Endothelial cell of umbilical vein (primary cell): ENCODE measurements at regions not wholly inside any gene's neighbourhood (a gene's known extent, or its start where the extent isn't known, plus 50 kb on each side); places are given as distances from the start of the nearest gene placed in this dataset.

Experiments used
- BruUV-seq: library from RNA; stranded (reverse); fragments of 400-500 nt; replicated peaks from 2 replicates; lab custom pipeline; 2021; lab: Mats Ljungman, UMichigan
- CTCF ChIA-PET: fragments of 300-600, 350-600 bp; sonication (Branson Sonifier 250); formaldehyde crosslinking; loops from one replicate; lab custom pipeline; 2021; ENCODE audit warnings: antibody characterized with exemption, inconsistent platforms; lab: Charles Lee
- POLR2A ChIA-PET: fragments of 300-600, 350-600 bp; sonication (Branson Sonifier 250); formaldehyde crosslinking; loops from one replicate; lab custom pipeline; 2021; ENCODE audit warnings: antibody characterized with exemption, inconsistent platforms; lab: Charles Lee
- DNase-seq: peaks from one replicate; pipeline ENCODE4 v3.0.0-alpha.2; 2011; ENCODE audit warnings: low read depth, low spot score
- FAIRE-seq: peaks from 2 replicates; lab custom pipeline; 2011; peaks lifted over from hg19 to GRCh38; lab: Jason Lieb, UNC
- H2AFZ ChIP-seq: 2 replicates; pipeline ENCODE4 v1.6.0; 2012; ENCODE audit warnings: low read depth, low read length, control low read depth, inconsistent platforms
- H3K27ac ChIP-seq: 2 replicates; pipeline ENCODE4 v1.5.1; 2011; ENCODE audit warnings: low read depth, mild to moderate bottlenecking, control low read depth, low read length, moderate library complexity; ENCODE audit not compliant: insufficient read depth
- H3K27me3 ChIP-seq, 2 experiments: 2 replicates each; pipeline versions ENCODE4 v1.6.0 to v1.6.1; 2011; ENCODE audit warnings: low read length in 2 of 2, mixed read lengths in 1 of 2; ENCODE audit not compliant: control insufficient read depth in 2 of 2, insufficient read depth in 2 of 2
- H3K36me3 ChIP-seq, 2 experiments: 2 replicates in 1 of 2; 3 replicates in 1 of 2; pipeline ENCODE4 v1.5.1; 2011; ENCODE audit warnings: low read length in 2 of 2, mild to moderate bottlenecking in 1 of 2, moderate library complexity in 1 of 2; ENCODE audit not compliant: control insufficient read depth in 2 of 2, insufficient read depth in 2 of 2; ENCODE audit errors: extremely low read depth in 1 of 2
- H3K4me1 ChIP-seq: 3 replicates; pipeline ENCODE4 v1.5.1; 2011; ENCODE audit warnings: mild to moderate bottlenecking, low read length; ENCODE audit not compliant: control insufficient read depth, insufficient read depth; ENCODE audit errors: extremely low read depth
- H3K4me2 ChIP-seq: 2 replicates; pipeline ENCODE4 v1.6.1; 2011; ENCODE audit warnings: low read length, control low read depth, mixed read lengths; ENCODE audit not compliant: insufficient read depth
- H3K4me3 ChIP-seq, 3 experiments: fragments of 200-600 bp in 1 of 3; sonication (generic), shearing (Covaris generic) in 1 of 3; replicated peaks in 1 of 3; 2 replicates each; pipeline ENCODE4 v1.5.1; 2011 to 2016; ENCODE audit warnings: control low read depth in 3 of 3, low read length in 3 of 3, mild to moderate bottlenecking in 2 of 3, inconsistent platforms in 1 of 3, low read depth in 1 of 3, moderate library complexity in 1 of 3; ENCODE audit not compliant: insufficient read depth in 1 of 3
- H3K79me2 ChIP-seq: 2 replicates; pipeline ENCODE4 v1.6.0; 2012; ENCODE audit warnings: low read length, inconsistent platforms; ENCODE audit not compliant: control insufficient read depth, insufficient read depth
- H3K9ac ChIP-seq: replicated peaks from 2 replicates; pipeline ENCODE3; 2011; ENCODE audit warnings: low read length, control low read depth; ENCODE audit not compliant: insufficient read depth; ENCODE audit errors: extremely low read depth
- H3K9me1 ChIP-seq: replicated peaks from 3 replicates; pipeline ENCODE4 v1.6.0; 2011; ENCODE audit warnings: mild to moderate bottlenecking, low read length; ENCODE audit not compliant: control insufficient read depth, insufficient read depth; ENCODE audit errors: extremely low read depth
- H3K9me3 ChIP-seq: replicated peaks from 2 replicates; pipeline ENCODE4 v1.5.1; 2012; ENCODE audit warnings: low read length, inconsistent platforms; ENCODE audit not compliant: control insufficient read depth, insufficient read depth
- H4K20me1 ChIP-seq: replicated peaks from 2 replicates; pipeline ENCODE3; 2011; ENCODE audit warnings: mild to moderate bottlenecking, low read length; ENCODE audit not compliant: control insufficient read depth, insufficient read depth; ENCODE audit errors: extremely low read depth
- CTCF ChIP-seq, 2 donors: IDR thresholded peaks; 1 replicate in 1 of 2; 2 replicates in 1 of 2; pipeline ENCODE4 v1.5.1; 2011; ENCODE audit warnings: low read length in 2 of 2, mild to moderate bottlenecking in 2 of 2, moderate library complexity in 2 of 2, control low read depth in 1 of 2, inconsistent platforms in 1 of 2, low read depth in 1 of 2; ENCODE audit not compliant: insufficient read depth in 1 of 2; ENCODE audit errors: extremely low read depth in 1 of 2
- EZH2 ChIP-seq: IDR thresholded peaks from 2 replicates; pipeline ENCODE4 v1.6.1; 2012; ENCODE audit warnings: borderline replicate concordance, low read depth, mild to moderate bottlenecking, moderate library complexity, low read length, inconsistent platforms; ENCODE audit not compliant: severe bottlenecking
- FOS ChIP-seq: IDR thresholded peaks from 2 replicates; pipeline ENCODE4 v1.6.1; 2011; ENCODE audit warnings: mild to moderate bottlenecking, low read length, moderate library complexity, borderline replicate concordance; ENCODE audit not compliant: insufficient read depth
- JUN ChIP-seq: IDR thresholded peaks from 2 replicates; pipeline ENCODE4 v1.6.1; 2011; ENCODE audit warnings: borderline replicate concordance, low read depth; ENCODE audit not compliant: insufficient read length, insufficient read depth
- MYC ChIP-seq: IDR thresholded peaks from one replicate; pipeline ENCODE4 v1.6.1; 2011; ENCODE audit warnings: mild to moderate bottlenecking, low read depth, low read length
- POLR2A ChIP-seq: IDR thresholded peaks from 2 replicates; pipeline ENCODE4 v1.6.1; 2012; ENCODE audit warnings: low read depth, mild to moderate bottlenecking, control low read depth, low read length
- POLR2AphosphoS5 ChIP-seq: IDR thresholded peaks from 2 replicates; pipeline ENCODE4 v1.6.1; 2012; ENCODE audit warnings: low read depth, mild to moderate bottlenecking, control low read depth, low read length, moderate library complexity; ENCODE audit not compliant: insufficient read depth
- dilution Hi-C: fragments of 300-500 bp; cut with MboI; formaldehyde crosslinking; loops from one replicate; pipeline ENCODE4 v1.15.0; 2019; ENCODE audit warnings: low sequenced_read_pairs; ENCODE audit not compliant: extremely low pct_ligation_motif_present
- intact Hi-C: fragments of 100-400 bp; cut with micrococcal nuclease; formaldehyde crosslinking; loops from one replicate; pipeline ENCODE4 v1.10.0; 2022

GRCh38 chr1:30446508-30446907 is 276.9 kb downstream of the MATN1 start:
- ChIA-PET POLR2A (no interaction called here), CTCF (no interaction called here)
- Histone ChIP-seq H3K9me1 (no peaks in the 10 kb centered on the region), H2AFZ (no peak overlapping the region), H4K20me1 (no peaks in the 10 kb centered on the region), H3K27me3 (no peaks in the 10 kb centered on the region), H3K4me3 (no peak overlapping the region), H3K9ac (no peak overlapping the region), H3K36me3 (no peaks in the 10 kb centered on the region), H3K4me1 (no peaks in the 10 kb centered on the region), H3K9me3 (no peaks in the 10 kb centered on the region), H3K27ac (no peak overlapping the region), H3K4me2 (no peak overlapping the region), H3K79me2 (no peaks in the 10 kb centered on the region)
- FAIRE-seq (no peak), DNase-seq (no peak)
- dilution Hi-C loops (no loop called here), intact Hi-C loops (no loop called here)
- TF ChIP-seq POLR2A (no peak), POLR2AphosphoS5 (no peak), EZH2 (no peak), CTCF (IDR thresholded peaks at IDR 0.05; ENCODE audit: extremely low read depth in 1 of 2, insufficient read depth in 1 of 2, low read depth in 1 of 2, low read length in 2 of 2) (no peak)
- no TSS peak for BruUV-seq

- no peak overlapping the region for H3K4me3 ChIP-seq
- dilution Hi-C loops = no loop called here
- no TSS peak for BruUV-seq
- no peaks in the 10 kb centered on the region for H3K27me3 ChIP-seq
- no peak overlapping the region for H2AFZ ChIP-seq
- H3K9me3 ChIP-seq = no peaks in the 10 kb centered on the region
- DNase-seq = no peak
- no peaks in the 10 kb centered on the region for H4K20me1 ChIP-seq
- POLR2A ChIA-PET = no interaction called here
- CTCF ChIA-PET = no interaction called here
- no peak overlapping the region for H3K4me2 ChIP-seq
- H3K79me2 ChIP-seq = no peaks in the 10 kb centered on the region
- H3K9me1 ChIP-seq = no peaks in the 10 kb centered on the region
- H3K9ac ChIP-seq = no peak overlapping the region
- TF ChIP-seq POLR2A (no peak), JUN (no peak), FOS (no peak), MYC (no peak), EZH2 (no peak), POLR2AphosphoS5 (no peak)
- H3K4me1 ChIP-seq = no peaks in the 10 kb centered on the region
- intact Hi-C loops = no loop called here
- no peaks in the 10 kb centered on the region for H3K36me3 ChIP-seq
- no peak overlapping the region for H3K27ac ChIP-seq
- FAIRE-seq = no peak
Measured at GRCh38 chr1:30446095-30446494, 277.3 kb downstream of the MATN1 start.
